Left renal pelvis (tissue), 4 donors: ENCODE measurements at regions not wholly inside any gene's neighbourhood (a gene's known extent, or its start where the extent isn't known, plus 50 kb on each side); places are given as distances from the start of the nearest gene placed in this dataset.
A peak's percentile ranks its signal among the peaks of the same experiment; 100 is the strongest.

Experiments
- DNase-seq, 4 donors: peaks; one replicate each; pipeline ENCODE4 v3.0.0-alpha.2; 2013; ENCODE audit warnings: low read depth in 4 of 4, low spot score in 3 of 4

- DNase-seq = peak in 1 of 4 donors; percentile 27
Measured at GRCh38 chr11:119863851-119864601, 135.0 kb upstream of the NECTIN1 start.

GRCh38 chr11:119863236-119863635 is 134.2 kb upstream of the NECTIN1 start:
- DNase-seq = no peak

- DNase-seq = no peak
Measured at GRCh38 chr11:119861160-119861559, 132.2 kb upstream of the NECTIN1 start.

- no peak for DNase-seq
Measured at GRCh38 chr11:119860561-119861094, 131.6 kb upstream of the NECTIN1 start.

GRCh38 chr11:119859684-119860083 is 130.7 kb upstream of the NECTIN1 start:
- no peak for DNase-seq

GRCh38 chr11:119858288-119858687 is 129.3 kb upstream of the NECTIN1 start:
- DNase-seq = no peak

- no peak for DNase-seq
Measured at GRCh38 chr11:119856681-119857485, 127.9 kb upstream of the NECTIN1 start.

GRCh38 chr11:119855066-119855465 is 126.1 kb upstream of the NECTIN1 start:
- no peak for DNase-seq

GRCh38 chr11:119854521-119854920 is 125.5 kb upstream of the NECTIN1 start:
- no peak for DNase-seq

- DNase-seq = no peak
Measured at GRCh38 chr11:119853581-119854360, 124.8 kb upstream of the NECTIN1 start.

GRCh38 chr11:119852741-119853140 is 123.7 kb upstream of the NECTIN1 start:
- DNase-seq = no peak

GRCh38 chr11:119850822-119851409 is 121.9 kb upstream of the NECTIN1 start:
- DNase-seq = no peak

GRCh38 chr11:119849872-119850271 is 120.9 kb upstream of the NECTIN1 start:
- no peak for DNase-seq

- DNase-seq = no peak
Measured at GRCh38 chr11:119847853-119848252, 118.9 kb upstream of the NECTIN1 start.

- no peak for DNase-seq
Measured at GRCh38 chr11:119846374-119846773, 117.4 kb upstream of the NECTIN1 start.

- no peak for DNase-seq
Measured at GRCh38 chr11:119845756-119846155, 116.8 kb upstream of the NECTIN1 start.

- no peak for DNase-seq
Measured at GRCh38 chr11:119845305-119845704, 116.3 kb upstream of the NECTIN1 start.

- no peak for DNase-seq
Measured at GRCh38 chr11:119844808-119845207, 115.8 kb upstream of the NECTIN1 start.

- no peak for DNase-seq
Measured at GRCh38 chr11:119843877-119844276, 114.9 kb upstream of the NECTIN1 start.

- DNase-seq = no peak
Measured at GRCh38 chr11:119842731-119843130, 113.7 kb upstream of the NECTIN1 start.
